Superior temporal gyrus (tissue), 1 donor: ENCODE measurements at regions not wholly inside any gene's neighbourhood (a gene's known extent, or its start where the extent isn't known, plus 50 kb on each side); places are given as distances from the start of the nearest gene placed in this dataset.

ENCODE experiments used
- DNase-seq: peaks from one replicate; pipeline ENCODE4 v3.0.0-alpha.2; 2016; ENCODE audit errors: extremely low spot score

DNA sequence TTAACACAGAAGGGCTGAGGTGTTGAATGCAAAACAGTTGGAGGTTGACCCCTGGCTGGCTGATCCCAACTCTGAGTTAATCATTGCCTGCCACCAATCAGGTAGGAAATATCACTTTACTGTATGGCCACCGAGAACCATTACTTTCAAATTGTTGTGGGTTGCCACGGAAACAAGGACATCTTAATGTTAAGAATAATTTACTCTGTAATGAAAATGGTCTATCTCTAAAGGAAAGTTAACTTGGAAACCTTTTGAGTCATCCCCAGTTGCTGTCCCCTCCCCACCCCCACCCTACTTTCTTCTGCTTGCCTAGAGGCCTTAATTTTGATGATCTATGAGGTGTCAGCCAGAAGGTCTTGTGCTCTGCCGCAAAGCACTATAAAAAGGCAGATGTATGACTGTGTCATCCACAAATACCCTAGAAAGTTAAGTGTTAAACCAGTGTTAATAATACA is 78.7 kb upstream of the SNRK start:
- DNase-seq, result no peak

DNA sequence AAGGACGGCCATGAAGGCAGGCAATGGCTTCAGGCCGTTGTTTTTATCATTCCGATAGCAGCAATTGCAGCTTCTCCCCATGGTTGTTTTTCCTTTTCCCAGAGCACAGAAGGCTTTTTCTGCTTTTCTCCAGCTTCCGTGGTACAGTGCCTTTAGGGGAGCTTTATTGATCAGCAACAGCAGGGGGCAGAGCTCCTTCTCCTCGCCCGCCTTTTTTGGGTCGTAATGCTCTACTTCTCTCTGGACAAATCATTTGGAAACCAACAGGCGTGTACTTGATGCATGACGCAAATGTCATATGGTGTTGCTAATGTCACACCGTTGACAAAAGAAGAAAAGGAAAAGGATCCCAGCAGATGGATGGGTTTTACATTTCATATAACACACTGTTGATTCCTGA is 79.7 kb upstream of the SNRK start:
- DNase-seq, result no peak

GRCh38 chr3:43206105-43206504 is 80.2 kb upstream of the SNRK start:
- DNase-seq, result no peak

GRCh38 chr3:43203022-43203421 is 83.3 kb upstream of the SNRK start:
- DNase-seq, result no peak

DNA sequence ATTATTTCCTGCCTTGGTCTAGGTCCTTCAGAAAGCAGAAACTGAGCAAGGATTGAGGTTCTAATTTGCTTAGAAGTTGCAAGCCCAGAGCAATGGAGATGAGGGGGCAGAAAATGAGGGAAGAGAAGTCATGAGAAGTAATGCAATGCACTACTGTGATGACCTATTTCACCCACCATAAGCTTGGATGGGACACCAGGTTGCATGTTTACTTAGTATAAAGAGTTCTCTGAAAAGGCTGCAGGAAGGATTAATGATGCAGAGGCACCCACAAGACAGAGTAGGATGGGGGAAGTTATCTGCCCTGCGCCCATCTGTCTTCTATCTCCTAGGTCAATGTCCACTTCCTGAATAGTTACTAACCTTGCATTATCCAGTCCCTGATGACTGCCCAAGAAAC is 84.8 kb upstream of the SNRK start:
- DNase-seq, result no peak

DNA sequence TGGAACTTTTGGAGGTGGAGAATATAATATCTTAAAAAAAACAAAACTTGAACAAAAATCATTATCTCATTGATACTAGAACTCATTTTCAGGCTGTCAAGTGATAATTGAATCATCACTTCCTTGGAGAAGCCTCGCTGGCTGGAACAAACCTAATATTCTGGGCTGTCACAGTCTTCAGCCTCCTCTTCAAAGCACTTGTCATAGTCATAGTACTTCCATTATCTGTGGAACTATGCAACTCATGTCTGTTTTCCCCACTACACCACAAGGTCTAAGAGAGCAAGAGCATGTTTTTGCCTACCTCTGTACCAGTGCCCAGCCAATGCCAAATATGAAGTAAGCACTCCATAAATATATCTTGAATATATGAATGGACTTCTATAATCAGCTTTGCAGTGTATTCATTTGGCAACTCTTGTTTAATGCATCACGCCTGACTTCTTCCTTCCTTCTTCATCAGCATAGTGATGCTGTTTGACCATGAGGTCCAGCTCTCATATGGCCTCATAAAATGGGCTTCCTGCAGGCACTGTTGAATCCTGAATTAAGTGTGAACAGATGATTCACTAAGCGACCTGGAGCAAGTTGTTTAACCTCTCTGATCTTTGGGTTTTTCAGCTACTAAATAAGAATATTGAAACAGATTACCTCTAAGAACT is 86.6 kb upstream of the SNRK start:
- no peak for DNase-seq

GRCh38 chr3:43198791-43199644 is 87.3 kb upstream of the SNRK start:
- DNase-seq, result no peak

GRCh38 chr3:43198301-43198700 is 88.0 kb upstream of the SNRK start:
- DNase-seq, result no peak

- DNase-seq, result no peak
Measured at GRCh38 chr3:43197181-43197580, 89.2 kb upstream of the SNRK start.

- no peak for DNase-seq
Measured at GRCh38 chr3:43196721-43197120, 89.6 kb upstream of the SNRK start.

DNA sequence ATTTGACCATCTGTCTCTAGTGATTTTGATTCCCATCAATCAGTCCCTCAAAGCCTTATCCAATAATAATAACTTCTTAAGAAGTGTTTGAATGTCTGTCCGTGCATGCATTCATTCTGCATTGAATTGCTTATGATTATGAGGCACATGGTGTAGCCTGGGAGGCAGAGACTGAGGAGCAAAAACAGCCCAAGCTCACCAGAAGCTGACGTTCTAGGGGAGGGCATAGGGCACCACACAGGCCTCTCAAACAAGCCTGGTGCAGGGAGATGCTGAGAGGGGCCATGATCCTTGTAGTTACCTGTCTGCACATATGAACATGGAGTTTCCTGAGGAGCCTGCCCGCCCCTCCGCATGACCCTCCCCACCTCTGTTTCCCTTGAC is 89.2 kb upstream of the POMGNT2 start:
- no peak for DNase-seq

- no peak for DNase-seq
Measured at GRCh38 chr3:43194490-43195114, 88.7 kb upstream of the POMGNT2 start.

- DNase-seq, result no peak
Measured at GRCh38 chr3:43194069-43194468, 88.2 kb upstream of the POMGNT2 start.

DNA sequence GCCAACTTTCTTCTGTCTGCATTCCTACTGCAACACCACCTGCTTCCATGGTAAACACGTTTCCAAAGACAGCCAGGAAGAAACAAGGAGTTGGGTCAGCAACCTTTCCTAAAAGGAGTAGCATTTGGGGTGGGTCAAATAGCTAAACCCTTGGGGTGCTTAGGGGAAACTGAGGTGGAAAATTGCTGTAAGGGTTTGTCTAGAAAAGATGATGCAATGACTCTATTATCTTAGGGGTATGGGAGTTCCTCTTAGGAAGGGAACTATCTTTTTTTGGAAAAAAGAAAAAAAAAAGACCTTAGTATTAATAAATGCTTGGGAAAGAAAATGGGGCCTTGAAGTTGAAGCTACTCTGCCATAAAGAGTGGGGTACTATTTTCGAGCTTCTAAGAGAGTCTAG is 86.1 kb upstream of the POMGNT2 start:
- DNase-seq, result no peak

DNA sequence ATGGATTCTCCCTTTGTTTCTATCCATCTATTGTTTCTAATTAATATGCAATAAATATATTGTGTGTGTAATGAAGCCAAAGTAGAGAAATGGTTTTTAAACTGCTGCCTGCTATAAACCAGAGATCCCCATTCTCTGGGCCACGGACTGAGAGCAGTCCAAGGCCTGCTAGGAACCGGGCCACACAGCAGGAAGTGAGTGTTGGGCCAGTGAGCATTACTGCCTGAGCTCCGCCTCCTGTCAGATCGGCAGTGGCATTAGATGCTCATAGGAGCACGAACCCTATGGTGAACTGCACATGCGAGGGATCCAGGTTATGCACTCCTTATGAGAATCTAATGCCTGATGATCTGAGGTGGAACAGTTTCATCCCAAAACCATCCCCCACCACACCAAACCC is 85.2 kb upstream of the POMGNT2 start:
- no peak for DNase-seq

DNA sequence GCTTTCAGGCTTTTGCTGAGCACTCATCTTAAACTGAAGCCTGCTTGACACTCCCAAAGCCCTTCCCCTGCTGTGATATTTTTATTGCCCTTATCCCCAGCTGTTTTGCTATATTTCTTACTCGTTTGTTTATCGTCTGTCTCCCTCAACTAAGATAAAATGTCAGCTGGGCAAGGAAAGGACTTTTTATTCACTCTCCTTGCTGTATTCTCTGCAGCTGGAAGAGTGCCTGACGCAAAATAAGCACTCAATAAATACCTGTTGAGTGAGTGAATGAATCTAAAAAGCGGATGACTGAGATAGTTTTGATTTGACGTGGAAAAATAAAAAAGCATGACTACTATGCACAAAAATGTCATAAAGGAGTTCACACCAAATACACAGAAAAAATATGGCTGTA is 84.8 kb upstream of the POMGNT2 start:
- no peak for DNase-seq

- DNase-seq, result no peak
Measured at GRCh38 chr3:43187836-43188479, 82.1 kb upstream of the POMGNT2 start.

DNA sequence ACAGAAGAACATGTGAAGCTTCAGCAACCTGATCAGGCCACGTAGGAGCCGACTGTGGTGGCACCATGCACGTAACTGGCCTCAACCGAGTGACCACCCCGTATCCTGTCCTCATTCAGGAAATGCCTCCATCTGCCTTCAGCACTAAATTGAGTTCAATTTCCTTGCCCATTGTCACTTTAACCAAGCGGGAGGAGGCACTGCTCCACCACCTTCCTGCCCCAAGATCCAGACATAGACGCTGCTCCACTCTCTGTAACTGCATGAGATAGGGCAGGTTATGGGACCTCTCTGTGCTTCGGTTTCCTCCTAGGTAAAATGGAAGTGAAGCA is 80.1 kb upstream of the POMGNT2 start:
- DNase-seq, result no peak

DNA sequence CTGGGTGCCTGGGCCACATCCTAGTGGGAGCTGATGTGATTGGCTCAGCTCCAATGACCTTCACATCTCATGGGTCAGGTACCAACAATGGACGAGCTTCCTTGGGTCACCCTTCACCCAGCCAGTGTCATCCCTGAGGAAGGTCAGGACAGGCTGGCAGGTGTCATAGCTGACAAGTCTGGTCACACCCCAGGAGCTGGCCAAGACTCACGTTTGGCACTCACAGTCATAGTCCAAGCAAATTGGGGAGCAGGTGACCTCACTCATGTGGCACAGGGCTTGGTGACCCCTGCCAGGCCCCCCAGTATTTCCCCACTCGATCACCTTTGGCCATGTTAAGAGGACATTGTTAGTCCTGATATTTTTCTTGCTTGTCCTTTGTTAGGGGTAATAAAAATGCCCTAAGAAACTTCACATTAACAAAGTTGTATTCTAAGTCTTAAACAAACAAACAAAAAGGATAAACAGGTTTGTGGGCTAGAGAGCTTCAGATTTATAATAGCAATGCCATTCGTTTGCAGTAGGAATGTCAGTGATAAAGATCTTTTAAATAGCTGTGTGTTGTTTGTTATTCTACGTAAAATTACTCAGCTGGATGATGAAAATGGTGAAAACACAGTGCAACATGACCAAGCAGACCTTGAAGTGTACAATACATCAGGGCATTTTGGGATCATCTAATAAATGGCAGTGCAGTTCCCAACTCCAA is 79.5 kb upstream of the POMGNT2 start:
- no peak for DNase-seq

DNA sequence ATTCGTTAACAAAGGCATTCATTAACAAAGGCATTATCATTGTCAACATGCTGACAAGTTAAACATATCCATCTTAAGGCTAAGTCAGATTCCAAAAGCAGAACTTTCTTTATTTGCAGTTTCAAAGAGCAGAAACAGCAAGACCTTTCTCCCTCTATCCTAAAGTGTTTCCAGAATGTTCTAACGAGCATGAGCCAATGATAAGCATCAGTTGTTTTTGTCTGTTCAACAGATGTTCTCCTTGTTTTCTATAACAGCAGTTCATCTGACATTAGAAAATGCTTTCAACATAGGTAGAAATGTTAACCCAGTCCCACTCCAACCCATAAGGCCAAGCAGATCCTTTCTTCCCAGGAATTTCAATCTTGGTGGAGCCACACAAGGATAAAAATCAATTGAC is 77.6 kb upstream of the POMGNT2 start:
- DNase-seq, result no peak

GRCh38 chr3:43181202-43181821 is 75.4 kb upstream of the POMGNT2 start:
- DNase-seq, result no peak
